Upper lobe of left lung (tissue), 4 donors: ENCODE measurements at regions not wholly inside any gene's neighbourhood (a gene's known extent, or its start where the extent isn't known, plus 50 kb on each side); places are given as distances from the start of the nearest gene placed in this dataset.

Experiments
- CTCF ChIP-seq, 6 experiments: fragments of 450-650 bp in 4 of 6; fragments of 200-600 bp in 2 of 6; sonication (generic) in 2 of 6; IDR thresholded peaks; one replicate each; pipeline ENCODE4 v1.5.1; 2016 to 2019; ENCODE audit warnings: antibody characterized with exemption in 6 of 6
- POLR2A ChIP-seq, 4 donors: fragments of 450-650 bp; IDR thresholded peaks; one replicate each; pipeline ENCODE4 v1.5.1; 2016 to 2017; ENCODE audit warnings: antibody characterized with exemption in 4 of 4, mild to moderate bottlenecking in 2 of 4

- TF ChIP-seq CTCF (IDR thresholded peaks at IDR 0.05), result no peak
- no peak for TF ChIP-seq POLR2A (IDR thresholded peaks at IDR 0.05)
Observed at GRCh38 chr2:16228951-16229350, 288.6 kb downstream of the MYCN start.
